ENCODE measurements at regions not wholly inside any gene's neighbourhood (a gene's known extent, or its start where the extent isn't known, plus 50 kb on each side); places are given as distances from the start of the nearest gene placed in this dataset.

DNA sequence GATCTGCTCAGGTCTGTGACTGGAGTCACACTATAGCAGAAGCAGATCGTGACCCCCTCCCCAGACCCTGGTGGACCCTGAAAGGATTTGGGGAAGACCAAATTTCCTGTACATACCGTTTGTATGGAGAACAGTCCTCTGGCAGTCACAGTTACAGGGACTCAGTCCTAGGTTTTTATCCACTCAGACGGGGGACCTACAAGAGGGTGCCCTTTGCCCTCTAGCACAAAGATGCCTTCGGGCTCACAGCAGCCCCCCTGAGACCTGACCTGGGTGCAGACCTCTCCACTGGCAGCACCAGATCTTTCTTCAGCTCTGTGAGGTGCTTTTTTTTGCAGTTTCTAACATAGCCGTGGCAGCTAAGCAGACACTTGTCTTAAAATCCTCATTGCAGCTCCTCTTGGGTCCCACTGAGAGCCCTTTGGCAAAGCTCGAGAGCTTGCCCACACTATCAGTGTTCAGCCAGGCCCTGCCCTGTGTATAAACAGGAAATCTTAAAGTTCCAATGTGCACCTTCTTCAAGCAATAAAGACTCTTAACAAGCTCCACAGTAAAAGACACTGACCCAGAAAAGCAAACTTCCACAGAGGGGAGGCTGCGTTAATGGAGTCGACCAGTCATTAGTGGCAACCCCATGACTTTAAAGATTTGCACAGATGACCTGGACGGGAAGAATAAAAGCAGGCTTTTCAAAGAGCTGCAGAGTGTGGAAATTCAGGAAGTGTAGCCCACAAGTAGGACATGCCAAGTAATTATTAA lies 71.8 kb upstream of the LHFPL2 start:
- peaks cover 6% of the 10 kb centered on the region for H3K4me1 Mint-ChIP-seq (ENCODE audit: insufficient read depth, unreplicated experiment)
- H3K27ac Mint-ChIP-seq (ENCODE audit: low read depth, unreplicated experiment), result no peak overlapping the region

DNA sequence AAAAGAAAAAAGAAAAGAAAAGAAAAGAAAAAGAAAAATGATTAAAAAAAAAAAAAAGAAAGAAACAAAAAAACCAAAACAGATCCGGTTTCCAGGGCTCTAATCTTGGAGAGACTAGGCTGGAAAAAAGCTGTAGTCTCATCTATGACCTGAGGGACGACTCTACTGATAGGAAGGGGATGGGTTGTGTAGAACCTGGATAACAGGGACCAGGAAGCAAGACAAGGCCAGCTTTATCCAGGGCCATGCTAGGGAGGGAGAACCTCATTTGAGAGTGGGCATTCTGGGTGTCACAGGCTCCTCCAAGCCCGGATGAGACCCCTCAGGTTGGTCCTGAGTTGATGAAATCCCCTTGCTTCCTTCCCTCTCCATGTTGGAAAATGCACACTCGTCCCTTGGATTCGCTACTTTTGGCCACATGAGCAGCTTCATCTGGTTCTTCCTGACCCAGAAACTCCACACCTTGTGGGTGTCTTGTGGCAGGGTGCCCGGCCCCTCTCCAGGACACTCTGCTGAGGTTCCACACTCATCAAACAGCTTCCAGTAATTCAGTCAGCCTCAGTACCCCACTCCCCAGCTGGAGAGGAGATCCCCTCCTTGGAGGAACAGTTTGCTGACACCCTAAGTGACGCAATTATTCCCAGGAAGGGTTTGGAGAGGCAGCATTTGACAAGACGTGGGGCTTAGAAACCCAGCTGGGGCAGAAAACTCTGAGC lies 71.1 kb upstream of the LHFPL2 start:
- H3K4me1 Mint-ChIP-seq (ENCODE audit: insufficient read depth, unreplicated experiment), result peaks cover 6% of the 10 kb centered on the region
- ChIA-PET CTCF (interaction anchor here (0.6 to 0.9 kb wide), 4 partner anchors 32 to 388 kb away, joined by 3 to 5 read pairs (median 3); no protein-coding TSS in a partner anchor), POLR2A (interaction anchor here (0.6 to 0.7 kb wide), 2 partner anchors 128 to 229 kb away, joined by 3 read pairs; no protein-coding TSS in a partner anchor)
- BruUV-seq (replicated peaks), result no TSS peak
- TF ChIP-seq, protein P1, sequence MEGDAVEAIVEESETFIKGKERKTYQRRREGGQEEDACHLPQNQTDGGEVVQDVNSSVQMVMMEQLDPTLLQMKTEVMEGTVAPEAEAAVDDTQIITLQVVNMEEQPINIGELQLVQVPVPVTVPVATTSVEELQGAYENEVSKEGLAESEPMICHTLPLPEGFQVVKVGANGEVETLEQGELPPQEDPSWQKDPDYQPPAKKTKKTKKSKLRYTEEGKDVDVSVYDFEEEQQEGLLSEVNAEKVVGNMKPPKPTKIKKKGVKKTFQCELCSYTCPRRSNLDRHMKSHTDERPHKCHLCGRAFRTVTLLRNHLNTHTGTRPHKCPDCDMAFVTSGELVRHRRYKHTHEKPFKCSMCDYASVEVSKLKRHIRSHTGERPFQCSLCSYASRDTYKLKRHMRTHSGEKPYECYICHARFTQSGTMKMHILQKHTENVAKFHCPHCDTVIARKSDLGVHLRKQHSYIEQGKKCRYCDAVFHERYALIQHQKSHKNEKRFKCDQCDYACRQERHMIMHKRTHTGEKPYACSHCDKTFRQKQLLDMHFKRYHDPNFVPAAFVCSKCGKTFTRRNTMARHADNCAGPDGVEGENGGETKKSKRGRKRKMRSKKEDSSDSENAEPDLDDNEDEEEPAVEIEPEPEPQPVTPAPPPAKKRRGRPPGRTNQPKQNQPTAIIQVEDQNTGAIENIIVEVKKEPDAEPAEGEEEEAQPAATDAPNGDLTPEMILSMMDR (IDR thresholded peaks at IDR 0.05; ENCODE audit: unreplicated experiment), result no peak
- no peaks in the 10 kb centered on the region for H3K27me3 Mint-ChIP-seq (ENCODE audit: insufficient read depth, unreplicated experiment)
- H3K4me3 Mint-ChIP-seq (ENCODE audit: unreplicated experiment), result no peak overlapping the region
- intact Hi-C loops (cut with micrococcal nuclease), result no loop called here
- H3K36me3 Mint-ChIP-seq (ENCODE audit: insufficient read depth, unreplicated experiment), result no peaks in the 10 kb centered on the region
- no peak for DNase-seq (ENCODE audit: unreplicated experiment)
- H3K9me3 Mint-ChIP-seq (ENCODE audit: unreplicated experiment), result no peaks in the 10 kb centered on the region
- no peak overlapping the region for H3K27ac Mint-ChIP-seq (ENCODE audit: low read depth, unreplicated experiment)

More for the DNA sequence above, 71.8 kb upstream of the LHFPL2 start:
- no peaks in the 10 kb centered on the region for H3K36me3 Mint-ChIP-seq (ENCODE audit: insufficient read depth, unreplicated experiment)
- H3K27me3 Mint-ChIP-seq (ENCODE audit: insufficient read depth, unreplicated experiment), result no peaks in the 10 kb centered on the region
- no peaks in the 10 kb centered on the region for H3K9me3 Mint-ChIP-seq (ENCODE audit: unreplicated experiment)
- H3K4me3 Mint-ChIP-seq (ENCODE audit: unreplicated experiment), result no peak overlapping the region
- POLR2A ChIA-PET, result interaction anchor here (0.7 kb wide), 2 partner anchors 46 to 228 kb away, joined by 3 read pairs; no protein-coding TSS in a partner anchor
- CTCF ChIA-PET, result interaction anchor here (0.6 kb wide), 2 partner anchors 389 to 758 kb away, joined by 3 read pairs; no protein-coding TSS in a partner anchor
- intact Hi-C loops (cut with micrococcal nuclease), result no loop called here
- TF ChIP-seq, protein P1 (IDR thresholded peaks at IDR 0.05; ENCODE audit: unreplicated experiment), result no peak
- no TSS peak for BruUV-seq (replicated peaks)
- DNase-seq (ENCODE audit: unreplicated experiment), result no peak

DNA sequence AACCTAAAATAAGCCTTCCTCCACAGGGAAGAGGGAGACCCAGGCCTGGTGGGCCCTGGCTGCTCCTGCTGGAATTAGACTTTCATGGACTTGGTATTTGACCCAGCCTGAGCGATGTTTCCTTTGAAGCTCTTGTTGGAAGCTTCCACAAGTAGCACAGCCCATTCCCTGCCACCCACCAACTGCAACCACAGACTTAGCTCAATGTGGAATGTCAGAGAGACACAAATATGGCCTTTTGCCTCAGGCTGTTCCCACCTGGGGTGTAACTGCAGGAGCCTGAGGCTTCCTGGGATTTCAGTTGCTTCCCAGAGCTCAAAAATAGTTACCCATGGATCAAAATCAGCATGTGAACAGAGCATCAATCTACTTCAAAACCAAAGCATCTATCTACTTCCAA lies 70.3 kb upstream of the LHFPL2 start:
- no peak overlapping the region for H3K27ac Mint-ChIP-seq (ENCODE audit: low read depth, unreplicated experiment)
- intact Hi-C loops (cut with micrococcal nuclease), result no loop called here
- no peaks in the 10 kb centered on the region for H3K36me3 Mint-ChIP-seq (ENCODE audit: insufficient read depth, unreplicated experiment)
- TF ChIP-seq, protein P1 (IDR thresholded peaks at IDR 0.05; ENCODE audit: unreplicated experiment), result no peak
- H3K9me3 Mint-ChIP-seq (ENCODE audit: unreplicated experiment), result no peaks in the 10 kb centered on the region
- H3K4me3 Mint-ChIP-seq (ENCODE audit: unreplicated experiment), result no peak overlapping the region
- peaks cover 6% of the 10 kb centered on the region for H3K4me1 Mint-ChIP-seq (ENCODE audit: insufficient read depth, unreplicated experiment)
- no peak for DNase-seq (ENCODE audit: unreplicated experiment)
- POLR2A ChIA-PET, result no interaction called here
- CTCF ChIA-PET, result interaction anchor here (0.6 to 0.9 kb wide), 2 partner anchors 31 to 41 kb away, joined by 3 read pairs; no protein-coding TSS in a partner anchor
- H3K27me3 Mint-ChIP-seq (ENCODE audit: insufficient read depth, unreplicated experiment), result no peaks in the 10 kb centered on the region
- no TSS peak for BruUV-seq (replicated peaks)

Data from MCF 10A (cell line).